Mesodermal cell (in vitro differentiated cells): ENCODE measurements at regions not wholly inside any gene's neighbourhood (a gene's known extent, or its start where the extent isn't known, plus 50 kb on each side); places are given as distances from the start of the nearest gene placed in this dataset.

Experiments used
- H3K27ac ChIP-seq: 2 replicates; pipeline ENCODE4 v1.7.0; 2013; ENCODE audit warnings: mild to moderate bottlenecking, low read depth, low read length, moderate library complexity; ENCODE audit not compliant: severe bottlenecking
- H3K36me3 ChIP-seq: 2 replicates; pipeline ENCODE4 v1.7.1; 2013; ENCODE audit warnings: mild to moderate bottlenecking, low read length, moderate library complexity; ENCODE audit not compliant: control insufficient read depth, insufficient read depth
- H3K4me1 ChIP-seq: one replicate; pipeline ENCODE4 v1.7.1; 2013; ENCODE audit warnings: mild to moderate bottlenecking, low read length; ENCODE audit not compliant: insufficient read depth, control insufficient read depth, poor library complexity, severe bottlenecking
- H3K4me3 ChIP-seq: 2 replicates; pipeline ENCODE4 v1.7.0; 2013; ENCODE audit warnings: low read length, control low read depth, mild to moderate bottlenecking; ENCODE audit not compliant: insufficient read depth, poor library complexity, severe bottlenecking; ENCODE audit errors: extremely low read depth
- H3K9me3 ChIP-seq: 2 replicates; pipeline ENCODE4 v1.7.1; 2013; ENCODE audit warnings: mild to moderate bottlenecking, low read length, moderate library complexity; ENCODE audit not compliant: control insufficient read depth
- WGBS, 2 experiments: methylation state at CpG; one replicate each; pipeline ENCODE4 v1.1.5; 2013; ENCODE audit warnings: missing lambda C conversion rate in 2 of 2; ENCODE audit not compliant: insufficient coverage in 2 of 2; 5-methylcytosine and 5-hydroxymethylcytosine counted together

GRCh38 chr7:25929448-25929847 lies 222.6 kb upstream of the NFE2L3 start:
- no peaks in the 10 kb centered on the region for H3K4me1 ChIP-seq

GRCh38 chr7:25930492-25931048 lies 221.4 kb upstream of the NFE2L3 start:
- Histone ChIP-seq H3K9me3 (peaks cover 5% of the 10 kb centered on the region), H3K4me3 (no peak overlapping the region), H3K36me3 (no peaks in the 10 kb centered on the region), H3K4me1 (no peaks in the 10 kb centered on the region), H3K27ac (no peak overlapping the region)
- WGBS, 2 experiments: 89 to 95% methylated on average over 3 to 5 of the region's 5 CpGs

More at GRCh38 chr7:25929448-25929847, 222.6 kb upstream of the NFE2L3 start:
- Histone ChIP-seq H3K27ac (no peak overlapping the region), H3K9me3 (peaks cover 5% of the 10 kb centered on the region), H3K36me3 (no peaks in the 10 kb centered on the region), H3K4me3 (no peak overlapping the region)
- 89 to 91% methylated on average over 3 to 5 of the region's 5 CpGs for WGBS, 2 experiments

GRCh38 chr7:25931156-25931555 lies 220.8 kb upstream of the NFE2L3 start:
- Histone ChIP-seq H3K27ac (no peak overlapping the region), H3K9me3 (peaks cover 5% of the 10 kb centered on the region), H3K4me1 (no peaks in the 10 kb centered on the region), H3K36me3 (no peaks in the 10 kb centered on the region), H3K4me3 (no peak overlapping the region)
- no CpG with 5 or more reads among the region's 1 CpG for WGBS, 2 experiments

- H3K36me3 ChIP-seq: no peaks in the 10 kb centered on the region
- no peak overlapping the region for H3K4me3 ChIP-seq
- WGBS, 2 experiments: 90 to 100% methylated on average over 1 of the region's 1 CpG
- peaks cover 5% of the 10 kb centered on the region for H3K9me3 ChIP-seq
- no peaks in the 10 kb centered on the region for H3K4me1 ChIP-seq
- H3K27ac ChIP-seq: no peak overlapping the region
These were observed 218.1 kb upstream of the NFE2L3 start for GRCh38 chr7:25933921-25934320.

GRCh38 chr7:25940086-25940906 lies 211.7 kb upstream of the NFE2L3 start:
- WGBS, 2 experiments: 76 to 78% methylated on average over 5 to 6 of the region's 8 CpGs
- Histone ChIP-seq H3K9me3 (no peaks in the 10 kb centered on the region), H3K36me3 (no peaks in the 10 kb centered on the region), H3K4me1 (peaks cover 7% of the 10 kb centered on the region), H3K27ac (peak overlapping the region; percentile 74), H3K4me3 (no peak overlapping the region)

- Histone ChIP-seq H3K4me3 (no peak overlapping the region), H3K27ac (no peak overlapping the region), H3K9me3 (no peaks in the 10 kb centered on the region), H3K4me1 (peaks cover 7% of the 10 kb centered on the region), H3K36me3 (peaks cover 3% of the 10 kb centered on the region)
- 84 to 90% methylated on average over 6 to 7 of the region's 8 CpGs for WGBS, 2 experiments
These were observed 207.1 kb upstream of the NFE2L3 start for GRCh38 chr7:25944777-25945515.

- Histone ChIP-seq H3K27ac (no peak overlapping the region), H3K9me3 (no peaks in the 10 kb centered on the region), H3K36me3 (peaks cover 3% of the 10 kb centered on the region), H3K4me1 (peaks cover 1% of the 10 kb centered on the region), H3K4me3 (no peak overlapping the region)
These were observed 206.4 kb upstream of the NFE2L3 start for GRCh38 chr7:25945608-25946007.

GRCh38 chr7:25946181-25946580 lies 205.8 kb upstream of the NFE2L3 start:
- WGBS, 2 experiments: 93 to 100% methylated on average over 3 of the region's 4 CpGs
- H3K36me3 ChIP-seq: peaks cover 3% of the 10 kb centered on the region
- no peak overlapping the region for H3K27ac ChIP-seq
- no peaks in the 10 kb centered on the region for H3K9me3 ChIP-seq
- H3K4me1 ChIP-seq: no peaks in the 10 kb centered on the region
- H3K4me3 ChIP-seq: no peak overlapping the region

GRCh38 chr7:25947669-25948516 lies 204.1 kb upstream of the NFE2L3 start:
- Histone ChIP-seq H3K4me3 (no peak overlapping the region), H3K27ac (no peak overlapping the region), H3K9me3 (no peaks in the 10 kb centered on the region), H3K36me3 (peaks cover 3% of the 10 kb centered on the region), H3K4me1 (no peaks in the 10 kb centered on the region)
- whole genome bisulfite sequencing, 2 experiments: 88 to 89% methylated on average over 8 of the region's 13 CpGs

GRCh38 chr7:25949736-25950487 lies 202.1 kb upstream of the NFE2L3 start:
- 2 to 5% methylated on average over 27 to 29 of the region's 32 CpGs for WGBS, 2 experiments
- Histone ChIP-seq H3K27ac (peak overlapping the region; percentile 58), H3K4me3 (peak overlapping the region; percentile 79), H3K4me1 (no peaks in the 10 kb centered on the region), H3K9me3 (peaks cover 6% of the 10 kb centered on the region), H3K36me3 (peaks cover 3% of the 10 kb centered on the region)
